Amygdala (tissue), 56 donors: ENCODE measurements at regions not wholly inside any gene's neighbourhood (a gene's known extent, or its start where the extent isn't known, plus 50 kb on each side); places are given as distances from the start of the nearest gene placed in this dataset.

Experiments used
- DNase-seq, 56 donors: peaks; one replicate each; lab custom pipeline; 2025; lab: John Stamatoyannopoulos, UW

GRCh38 chr14:96931751-96932150 is 134.6 kb downstream of the VRK1 start:
- no peak for DNase-seq

GRCh38 chr14:96934638-96935330 is 137.6 kb downstream of the VRK1 start:
- DNase-seq, result no peak

- no peak for DNase-seq
Observed at GRCh38 chr14:96938946-96939345, 141.8 kb downstream of the VRK1 start.

GRCh38 chr14:96940009-96940408 is 142.8 kb downstream of the VRK1 start:
- DNase-seq, result no peak

- DNase-seq, result no peak
Observed at GRCh38 chr14:96944297-96944696, 147.1 kb downstream of the VRK1 start.

- DNase-seq, result no peak
Observed at GRCh38 chr14:96945721-96946120, 148.5 kb downstream of the VRK1 start.

- peak in 1 of 56 donors; percentile 15 for DNase-seq
Observed at GRCh38 chr14:96949594-96949993, 152.4 kb downstream of the VRK1 start.

GRCh38 chr14:96951511-96951910 is 154.3 kb downstream of the VRK1 start:
- DNase-seq, result no peak

- DNase-seq, result no peak
Observed at GRCh38 chr14:96953087-96953874, 156.1 kb downstream of the VRK1 start.

GRCh38 chr14:96953875-96954185 is 156.6 kb downstream of the VRK1 start:
- no peak for DNase-seq

- DNase-seq, result no peak
Observed at GRCh38 chr14:96956464-96957239, 159.5 kb downstream of the VRK1 start.

- DNase-seq, result no peak
Observed at GRCh38 chr14:96958057-96958456, 160.9 kb downstream of the VRK1 start.

GRCh38 chr14:96959992-96960391 is 162.8 kb downstream of the VRK1 start:
- no peak for DNase-seq

- no peak for DNase-seq
Observed at GRCh38 chr14:96960598-96961116, 163.5 kb downstream of the VRK1 start.

GRCh38 chr14:96961895-96962294 is 164.7 kb downstream of the VRK1 start:
- no peak for DNase-seq

- no peak for DNase-seq
Observed at GRCh38 chr14:96962337-96962736, 165.2 kb downstream of the VRK1 start.

GRCh38 chr14:96964726-96965415 is 167.7 kb downstream of the VRK1 start:
- DNase-seq, result no peak

- DNase-seq, result no peak
Observed at GRCh38 chr14:96965885-96966595, 168.9 kb downstream of the VRK1 start.

GRCh38 chr14:96975116-96975515 is 177.9 kb downstream of the VRK1 start:
- DNase-seq, result no peak
